GM19372 (cell line): ENCODE measurements at regions not wholly inside any gene's neighbourhood (a gene's known extent, or its start where the extent isn't known, plus 50 kb on each side); places are given as distances from the start of the nearest gene placed in this dataset.

ENCODE experiments used
- ATAC-seq: cut with Tn5 transposase; IDR thresholded peaks from one replicate; pipeline ENCODE4 v1.9.1; 2021; ENCODE audit warnings: mild to moderate bottlenecking, low read depth, moderate library complexity; ENCODE audit not compliant: unreplicated experiment

GRCh38 chr5:145293716-145294115 lies 541.4 kb downstream of the PRELID2 start:
- no peak for ATAC-seq

- ATAC-seq = no peak
Observed at GRCh38 chr5:145292278-145292677, 542.9 kb downstream of the PRELID2 start.

GRCh38 chr5:145283141-145283810 lies 551.9 kb downstream of the PRELID2 start:
- ATAC-seq = no peak

GRCh38 chr5:145280806-145281205 lies 554.3 kb downstream of the PRELID2 start:
- no peak for ATAC-seq

- ATAC-seq = no peak
Observed at GRCh38 chr5:145280214-145280613, 554.9 kb downstream of the PRELID2 start.

- ATAC-seq = no peak
Observed at GRCh38 chr5:145260670-145261069, 574.5 kb downstream of the PRELID2 start.

- ATAC-seq = no peak
Observed at GRCh38 chr5:145247745-145248040, 587.4 kb downstream of the PRELID2 start.

- no peak for ATAC-seq
Observed at GRCh38 chr5:145246961-145247744, 588.0 kb downstream of the PRELID2 start.

GRCh38 chr5:145246379-145246778 lies 588.8 kb downstream of the PRELID2 start:
- no peak for ATAC-seq

GRCh38 chr5:145245354-145245753 lies 589.8 kb downstream of the PRELID2 start:
- no peak for ATAC-seq

- ATAC-seq = no peak
Observed at GRCh38 chr5:145244788-145245187, 590.4 kb downstream of the PRELID2 start.

- no peak for ATAC-seq
Observed at GRCh38 chr5:145244251-145244650, 590.9 kb downstream of the PRELID2 start.

- ATAC-seq = no peak
Observed at GRCh38 chr5:145243016-145243415, 592.1 kb downstream of the PRELID2 start.

GRCh38 chr5:145242551-145242950 lies 592.6 kb downstream of the PRELID2 start:
- ATAC-seq = no peak

- no peak for ATAC-seq
Observed at GRCh38 chr5:145237843-145238242, 597.3 kb downstream of the PRELID2 start.

- no peak for ATAC-seq
Observed at GRCh38 chr5:145236983-145237382, 598.2 kb downstream of the PRELID2 start.

GRCh38 chr5:145236127-145236526 lies 599.0 kb downstream of the PRELID2 start:
- no peak for ATAC-seq

GRCh38 chr5:145233461-145233860 lies 601.7 kb downstream of the PRELID2 start:
- ATAC-seq = no peak

GRCh38 chr5:145230781-145231180 lies 604.4 kb downstream of the PRELID2 start:
- ATAC-seq = no peak

- no peak for ATAC-seq
Observed at GRCh38 chr5:145228564-145228963, 606.6 kb downstream of the PRELID2 start.

GRCh38 chr5:145227881-145228280 lies 607.3 kb downstream of the PRELID2 start:
- ATAC-seq = no peak

- no peak for ATAC-seq
Observed at GRCh38 chr5:145226726-145227125, 608.4 kb downstream of the PRELID2 start.
